NCI-H146 treated with DMSO at 0.1 percent for 48 hours (cell line): ENCODE measurements at regions not wholly inside any gene's neighbourhood (a gene's known extent, or its start where the extent isn't known, plus 50 kb on each side); places are given as distances from the start of the nearest gene placed in this dataset.

Experiments used
- DNase-seq: peaks from one replicate; lab custom pipeline; 2025; ENCODE audit not compliant: unreplicated experiment; lab: John Stamatoyannopoulos, UW

DNA sequence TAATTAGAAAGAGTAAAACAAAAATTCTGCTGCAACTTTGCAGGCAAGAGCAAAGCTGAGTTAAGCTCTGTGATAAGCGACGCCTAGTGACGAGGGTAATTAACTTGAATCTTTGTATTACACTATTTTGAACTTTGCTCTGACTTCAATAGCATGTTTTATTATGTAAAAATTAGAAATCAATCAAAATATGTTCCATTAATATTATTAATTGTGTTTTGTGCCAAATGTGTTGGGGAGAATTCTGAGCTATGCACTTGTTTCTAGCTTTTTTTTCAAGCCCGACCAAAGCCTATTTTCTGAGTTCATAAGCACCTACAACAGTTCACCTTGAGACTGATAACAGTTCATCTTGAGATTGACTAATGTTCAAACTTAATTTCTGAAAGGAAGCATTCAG is 90.1 kb upstream of the PDE3A start:
- DNase-seq: no peak

DNA sequence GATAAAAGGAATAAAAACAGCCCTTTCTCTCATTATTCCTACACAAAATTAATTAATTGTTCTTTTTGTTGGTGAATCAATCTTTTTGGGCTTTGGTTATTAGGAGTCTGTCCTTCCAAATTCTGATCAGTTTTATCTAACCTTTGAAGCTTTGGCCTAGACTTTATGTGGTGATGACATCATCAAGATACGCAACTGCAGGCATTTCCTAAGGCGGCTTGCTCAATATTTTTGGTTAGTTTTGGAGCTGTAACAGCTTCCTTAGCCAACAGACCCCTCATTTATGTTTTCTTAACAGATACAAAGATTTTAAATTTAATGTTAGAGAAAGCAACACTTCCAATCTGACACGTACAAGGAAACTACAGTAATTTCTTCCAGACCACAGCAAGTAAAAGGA is 87.8 kb upstream of the PDE3A start:
- no peak for DNase-seq

DNA sequence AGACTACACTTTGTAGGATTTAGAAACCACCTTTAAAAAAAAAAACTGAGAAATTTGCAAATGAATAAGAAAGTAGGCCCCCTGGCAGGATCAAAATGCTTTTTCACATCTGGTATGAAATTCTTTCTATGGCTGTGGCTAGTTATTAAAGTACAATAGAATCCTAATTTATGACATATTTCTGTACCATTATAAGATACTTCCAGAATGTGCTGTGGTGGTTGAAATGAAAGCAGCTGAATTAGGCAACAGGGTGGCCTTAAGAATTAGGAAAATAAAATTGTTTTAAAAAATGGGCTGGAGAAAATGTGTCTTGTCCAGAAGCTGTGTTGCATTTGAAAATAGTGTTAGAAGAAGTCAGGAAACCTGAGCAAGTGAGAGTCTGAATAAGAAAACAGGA is 85.9 kb upstream of the PDE3A start:
- no peak for DNase-seq

DNA sequence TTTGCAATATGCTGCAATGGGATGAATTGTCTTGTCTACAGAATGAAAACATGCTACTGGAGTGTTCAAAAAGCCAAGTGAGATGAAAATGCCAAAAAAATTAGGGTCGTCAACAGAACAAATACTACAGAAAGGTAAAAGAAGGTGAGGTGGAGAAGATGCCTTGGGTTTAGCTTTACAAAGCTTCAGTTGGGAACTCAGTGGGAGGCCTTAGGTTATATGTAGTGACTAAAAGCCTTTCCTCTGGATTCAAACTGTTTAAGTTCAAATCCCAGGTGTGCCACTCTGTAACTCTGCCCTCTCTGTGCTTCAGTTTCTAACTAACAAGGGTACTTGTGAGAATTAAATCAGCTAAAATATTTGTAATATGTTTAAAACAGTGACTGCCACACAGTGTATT is 84.9 kb upstream of the PDE3A start:
- DNase-seq: no peak

DNA sequence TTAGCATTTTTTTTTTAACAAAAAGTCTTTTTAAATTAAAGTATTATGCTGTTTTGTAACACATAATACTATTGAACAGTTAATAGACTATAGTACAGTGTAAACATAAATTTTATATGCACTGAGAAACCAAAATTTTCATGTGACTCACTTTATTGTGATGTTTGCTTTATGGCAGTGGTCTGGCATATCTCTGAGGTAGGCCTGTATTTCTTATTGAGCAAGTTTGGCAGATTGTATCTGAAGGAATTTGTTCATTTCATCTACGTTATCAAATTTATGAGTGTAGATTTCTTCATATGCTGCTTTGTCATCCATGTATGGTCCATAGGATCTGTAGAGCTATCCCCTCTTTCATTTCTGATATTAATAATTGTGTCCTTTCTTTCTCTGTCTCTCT is 78.8 kb upstream of the PDE3A start:
- no peak for DNase-seq

DNA sequence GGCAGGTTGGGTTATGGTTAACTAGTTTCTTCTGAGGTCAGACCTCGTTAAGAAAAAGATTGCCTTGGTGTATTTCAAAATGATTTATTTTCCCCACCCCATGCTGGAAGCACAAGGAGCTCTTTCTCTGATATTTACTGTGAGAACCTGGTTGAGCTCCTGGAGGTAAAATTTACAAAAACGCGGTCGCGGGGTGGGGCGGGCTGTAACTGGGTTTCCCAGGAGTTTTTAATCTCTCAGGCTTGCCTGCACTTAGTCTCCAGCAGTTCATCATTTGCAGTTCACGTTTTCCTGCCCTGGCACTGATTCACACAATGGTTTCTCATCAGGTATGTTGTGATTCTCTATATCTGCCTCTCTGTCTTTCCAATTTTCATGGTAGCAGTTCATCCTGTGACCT is 67.9 kb upstream of the PDE3A start:
- no peak for DNase-seq

DNA sequence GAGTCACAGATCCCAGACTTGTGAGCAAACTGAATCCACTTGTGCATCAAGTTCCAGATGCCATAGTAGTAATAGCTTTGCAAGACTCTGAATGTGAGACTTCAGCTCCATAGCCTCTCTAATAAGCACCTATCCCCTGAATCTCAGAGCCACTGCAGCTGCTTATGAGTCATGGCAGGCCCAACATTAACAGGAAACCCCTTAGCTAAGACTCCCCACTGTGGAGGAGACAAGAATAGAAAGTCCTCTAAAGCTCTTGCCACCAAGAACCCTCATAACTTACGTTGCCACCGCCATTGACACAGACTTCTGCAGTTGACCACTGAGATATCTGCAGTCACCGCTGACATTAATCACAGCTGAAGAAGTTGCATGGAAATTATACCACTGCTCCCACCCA is 62.9 kb upstream of the PDE3A start:
- DNase-seq: no peak

DNA sequence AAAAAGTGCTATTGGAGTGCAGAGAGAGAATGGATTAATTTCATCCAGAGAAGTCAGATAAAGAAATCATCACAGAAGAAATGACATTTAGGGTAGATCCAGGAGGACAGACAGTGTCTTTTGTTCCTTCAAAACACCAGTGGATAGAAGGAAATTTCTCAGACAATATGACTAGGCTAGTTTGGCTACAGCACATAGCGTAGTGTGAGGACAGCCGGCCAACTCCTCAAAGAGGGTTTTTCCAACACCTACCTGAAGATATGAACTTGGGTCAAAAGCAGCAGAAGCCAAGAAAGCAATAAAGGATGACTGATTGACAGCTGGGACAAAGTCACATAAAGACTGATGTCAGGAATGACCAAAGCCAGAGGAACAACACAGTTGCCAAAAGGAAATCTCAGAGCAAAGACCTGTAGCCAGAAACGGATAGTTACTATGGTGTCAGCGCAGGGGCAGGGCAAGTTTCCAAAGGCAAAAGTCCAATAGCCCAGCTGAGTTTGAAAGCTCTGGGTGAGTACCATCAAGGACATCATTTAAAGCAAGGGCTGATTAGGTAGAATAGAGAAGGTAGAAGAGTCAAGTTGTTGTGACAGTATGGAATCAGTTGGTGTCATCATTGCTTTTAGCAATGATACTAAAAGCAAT is 58.7 kb upstream of the PDE3A start:
- no peak for DNase-seq

DNA sequence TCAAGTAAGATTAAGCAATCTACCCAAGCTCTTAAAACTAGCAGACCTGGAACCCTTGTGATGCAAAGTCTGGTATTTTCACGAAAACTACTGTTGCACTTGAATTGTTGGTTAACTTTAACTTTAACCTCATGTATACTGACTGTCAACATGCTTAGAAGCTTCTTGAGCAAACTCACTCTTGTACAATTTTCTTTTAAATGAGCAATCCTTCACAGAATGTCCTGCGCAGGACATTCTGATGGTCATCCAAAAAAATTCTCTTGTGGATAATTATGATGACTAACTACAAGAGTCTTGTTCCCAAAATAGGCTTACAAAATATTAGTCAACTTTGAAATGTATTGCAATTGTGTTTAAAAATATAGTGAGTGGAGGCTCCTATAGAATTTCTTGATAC is 54.0 kb upstream of the PDE3A start:
- DNase-seq: no peak

DNA sequence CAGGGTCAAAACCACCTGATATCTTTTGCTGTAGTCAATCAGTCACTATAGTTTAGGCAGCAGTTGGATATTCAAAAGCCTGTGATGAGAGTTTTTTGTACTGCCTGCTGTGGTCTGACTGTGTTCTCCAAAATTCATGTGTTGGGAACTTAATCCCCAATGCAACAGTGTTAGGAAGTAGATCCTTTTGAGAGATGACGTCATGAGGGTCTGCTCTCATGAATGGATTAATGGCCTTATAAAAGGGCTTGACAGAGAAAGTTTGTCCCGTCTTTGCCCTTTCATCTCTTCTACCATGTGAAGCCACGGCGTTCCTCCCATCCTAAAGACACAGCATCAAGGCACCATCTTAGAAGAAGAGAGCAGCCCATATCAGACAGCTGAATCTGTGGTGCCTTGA is 50.8 kb upstream of the PDE3A start:
- no peak for DNase-seq
